WTC11 (cell line): ENCODE measurements at regions not wholly inside any gene's neighbourhood (a gene's known extent, or its start where the extent isn't known, plus 50 kb on each side); places are given as distances from the start of the nearest gene placed in this dataset.

Experiments used
- ATAC-seq: fragments of 200-7000 bp; cut with Tn5 transposase; 2 replicates; pipeline ENCODE4 v1.10.0; 2021; ENCODE audit warnings: mild to moderate bottlenecking, moderate library complexity
- CTCF ChIA-PET: fragments of 300-600 bp; sonication (Branson Sonifier 250); formaldehyde crosslinking; loops from one replicate; lab custom pipeline; 2021; ENCODE audit warnings: antibody characterized with exemption; lab: Charles Lee
- POLR2A ChIA-PET: fragments of 350-600 bp; sonication (Branson Sonifier 250); formaldehyde crosslinking; loops from one replicate; lab custom pipeline; 2021; ENCODE audit warnings: antibody characterized with exemption; lab: Charles Lee
- DNase-seq: peaks from one replicate; pipeline ENCODE4 v3.0.0; 2021; ENCODE audit warnings: low spot score
- H3K27ac Mint-ChIP-seq: 2 replicates; pipeline ENCODE4 v1.8.0; 2021; ENCODE audit warnings: mixed read lengths
- H3K27me3 Mint-ChIP-seq: 2 replicates; pipeline ENCODE4 v1.8.0; 2021; ENCODE audit warnings: low read depth, mild to moderate bottlenecking, moderate library complexity, mixed read lengths
- H3K36me3 Mint-ChIP-seq: 2 replicates; pipeline ENCODE4 v1.8.0; 2021; ENCODE audit warnings: mixed read lengths
- H3K4me1 Mint-ChIP-seq: 2 replicates; pipeline ENCODE4 v1.8.0; 2022; ENCODE audit warnings: mixed read lengths
- H3K4me3 Mint-ChIP-seq: 2 replicates; pipeline ENCODE4 v1.8.0; 2021; ENCODE audit warnings: mild to moderate bottlenecking, moderate library complexity, mixed read lengths
- H3K9me3 Mint-ChIP-seq: 2 replicates; pipeline ENCODE4 v1.8.0; 2021; ENCODE audit warnings: mixed read lengths
- ATF1 ChIP-seq: sonication (generic); formaldehyde crosslinking; IDR thresholded peaks from 2 replicates; pipeline ENCODE4 v1.8.1; 2023; ENCODE audit warnings: mild to moderate bottlenecking, moderate library complexity, missing genetic modification reagents
- E2F4 ChIP-seq: sonication (generic); formaldehyde crosslinking; IDR thresholded peaks from 2 replicates; pipeline ENCODE4 v1.8.1; 2022; ENCODE audit warnings: low read depth, mild to moderate bottlenecking, moderate library complexity, missing genetic modification reagents, borderline replicate concordance
- EMX1 ChIP-seq: fragments of 250-450 bp; sonication (Bioruptor Pico); IDR thresholded peaks from 2 replicates; pipeline ENCODE4 v1.8.0; 2021; ENCODE audit warnings: mild to moderate bottlenecking
- FOXJ3 ChIP-seq: sonication (generic); formaldehyde crosslinking; IDR thresholded peaks from 2 replicates; pipeline ENCODE4 v1.9.0; 2021; ENCODE audit warnings: missing genetic modification reagents, mild to moderate bottlenecking, borderline replicate concordance
- GRHL2 ChIP-seq: fragments of 250-450 bp; sonication (Bioruptor Pico); IDR thresholded peaks from 2 replicates; pipeline ENCODE4 v1.8.0; 2022; ENCODE audit warnings: mild to moderate bottlenecking, moderate library complexity; ENCODE audit not compliant: insufficient replicate concordance, severe bottlenecking
- GTF2I ChIP-seq: fragments of 250-450 bp; sonication (Bioruptor Pico); conservative IDR thresholded peaks from 2 replicates; pipeline ENCODE4 v1.4.0; 2021; ENCODE audit warnings: mild to moderate bottlenecking
- KAT7 ChIP-seq: sonication (generic); formaldehyde crosslinking; IDR thresholded peaks from 2 replicates; pipeline ENCODE4 v1.8.1; 2023; ENCODE audit warnings: missing genetic modification reagents, mild to moderate bottlenecking, borderline replicate concordance
- MXD4 ChIP-seq: fragments of 250-450 bp; sonication (Bioruptor Pico); IDR thresholded peaks from 2 replicates; pipeline ENCODE4 v1.8.0; 2021; ENCODE audit warnings: mild to moderate bottlenecking, moderate library complexity, borderline replicate concordance
- NR1H2 ChIP-seq: sonication (generic); formaldehyde crosslinking; IDR thresholded peaks from 2 replicates; pipeline ENCODE4 v1.9.0; 2021; ENCODE audit warnings: mild to moderate bottlenecking, moderate library complexity, missing genetic modification reagents
- NR2C2 ChIP-seq: sonication (generic); formaldehyde crosslinking; IDR thresholded peaks from 2 replicates; pipeline ENCODE4 v1.8.0; 2022; ENCODE audit warnings: mild to moderate bottlenecking, missing genetic modification reagents
- OVOL2 ChIP-seq: fragments of 250-450 bp; sonication (Bioruptor Pico); IDR thresholded peaks from 2 replicates; pipeline ENCODE4 v1.9.0; 2021; ENCODE audit warnings: mild to moderate bottlenecking, borderline replicate concordance
- RORB ChIP-seq: fragments of 250-450 bp; sonication (Bioruptor Pico); IDR thresholded peaks from 2 replicates; pipeline ENCODE4 v1.9.0; 2021; ENCODE audit warnings: mild to moderate bottlenecking
- SMAD4 ChIP-seq: sonication (generic); formaldehyde crosslinking; IDR thresholded peaks from 2 replicates; pipeline ENCODE4 v1.8.0; 2022; ENCODE audit warnings: mild to moderate bottlenecking, missing genetic modification reagents
- STAT6 ChIP-seq: sonication (generic); formaldehyde crosslinking; conservative IDR thresholded peaks from 2 replicates; pipeline ENCODE4 v1.8.1; 2023; ENCODE audit warnings: mild to moderate bottlenecking, low read depth, missing genetic modification reagents, moderate library complexity
- TEAD4 ChIP-seq: sonication (generic); formaldehyde crosslinking; IDR thresholded peaks from 2 replicates; pipeline ENCODE4 v1.8.0; 2022; ENCODE audit warnings: mild to moderate bottlenecking, missing genetic modification reagents
- ZNF219 ChIP-seq: sonication (generic); formaldehyde crosslinking; IDR thresholded peaks from 2 replicates; pipeline ENCODE4 v1.8.0; 2023; ENCODE audit warnings: missing genetic modification reagents, mild to moderate bottlenecking, borderline replicate concordance
- ZNF232 ChIP-seq: sonication (generic); formaldehyde crosslinking; IDR thresholded peaks from 2 replicates; pipeline ENCODE4 v1.8.0; 2022; ENCODE audit warnings: mild to moderate bottlenecking, missing genetic modification reagents
- ZNF512 ChIP-seq: sonication (generic); formaldehyde crosslinking; IDR thresholded peaks from 2 replicates; pipeline ENCODE4 v1.8.1; 2022; ENCODE audit warnings: missing genetic modification reagents, borderline replicate concordance
- TF ChIP-seq, protein P1 (sequence below): fragments of 250-450 bp; sonication (Bioruptor Pico); IDR thresholded peaks from 2 replicates; pipeline ENCODE4 v1.9.0; 2021; ENCODE audit warnings: mild to moderate bottlenecking, borderline replicate concordance
- TF ChIP-seq, protein P2 (sequence below): sonication (generic); formaldehyde crosslinking; IDR thresholded peaks from 2 replicates; pipeline ENCODE4 v1.8.1; 2023; ENCODE audit warnings: mild to moderate bottlenecking, missing genetic modification reagents, moderate library complexity

- H3K36me3 Mint-ChIP-seq: no peaks in the 10 kb centered on the region
- DNase-seq (no peak), ATAC-seq (no peak)
- TF ChIP-seq SMAD4 (CRISPR knock-in tag) (no peak), RORB (CRISPR knock-in tag) (no peak), NR1H2 (CRISPR knock-in tag) (no peak)
- H3K27ac Mint-ChIP-seq: no peak overlapping the region
- H3K4me3 Mint-ChIP-seq: no peak overlapping the region
- peaks cover 22% of the 10 kb centered on the region for H3K4me1 Mint-ChIP-seq
- ChIA-PET POLR2A (no interaction called here), CTCF (no interaction called here)
- no peaks in the 10 kb centered on the region for H3K27me3 Mint-ChIP-seq
- no peaks in the 10 kb centered on the region for H3K9me3 Mint-ChIP-seq
Measured at GRCh38 chr17:27983853-27984252, 58.6 kb upstream of the NLK start.

GRCh38 chr17:27984404-27984803 lies 58.1 kb upstream of the NLK start:
- ChIA-PET POLR2A (no interaction called here), CTCF (interaction anchor here (0.6 kb wide), 1 partner anchor 144 kb away, joined by 4 read pairs; no protein-coding TSS in a partner anchor)
- Mint-ChIP-seq H3K4me1 (peaks cover 22% of the 10 kb centered on the region), H3K27ac (no peak overlapping the region), H3K9me3 (no peaks in the 10 kb centered on the region), H3K27me3 (peaks cover 3% of the 10 kb centered on the region; the same call in 1 of the 2 replicates), H3K36me3 (no peaks in the 10 kb centered on the region), H3K4me3 (no peak overlapping the region)
- TF ChIP-seq TEAD4 (CRISPR knock-in tag): no peak
- TF ChIP-seq NR2C2: no peak
- TF ChIP-seq ATF1 (CRISPR knock-in tag): no peak
- TF ChIP-seq ZNF232: no peak
- TF ChIP-seq, protein P1, sequence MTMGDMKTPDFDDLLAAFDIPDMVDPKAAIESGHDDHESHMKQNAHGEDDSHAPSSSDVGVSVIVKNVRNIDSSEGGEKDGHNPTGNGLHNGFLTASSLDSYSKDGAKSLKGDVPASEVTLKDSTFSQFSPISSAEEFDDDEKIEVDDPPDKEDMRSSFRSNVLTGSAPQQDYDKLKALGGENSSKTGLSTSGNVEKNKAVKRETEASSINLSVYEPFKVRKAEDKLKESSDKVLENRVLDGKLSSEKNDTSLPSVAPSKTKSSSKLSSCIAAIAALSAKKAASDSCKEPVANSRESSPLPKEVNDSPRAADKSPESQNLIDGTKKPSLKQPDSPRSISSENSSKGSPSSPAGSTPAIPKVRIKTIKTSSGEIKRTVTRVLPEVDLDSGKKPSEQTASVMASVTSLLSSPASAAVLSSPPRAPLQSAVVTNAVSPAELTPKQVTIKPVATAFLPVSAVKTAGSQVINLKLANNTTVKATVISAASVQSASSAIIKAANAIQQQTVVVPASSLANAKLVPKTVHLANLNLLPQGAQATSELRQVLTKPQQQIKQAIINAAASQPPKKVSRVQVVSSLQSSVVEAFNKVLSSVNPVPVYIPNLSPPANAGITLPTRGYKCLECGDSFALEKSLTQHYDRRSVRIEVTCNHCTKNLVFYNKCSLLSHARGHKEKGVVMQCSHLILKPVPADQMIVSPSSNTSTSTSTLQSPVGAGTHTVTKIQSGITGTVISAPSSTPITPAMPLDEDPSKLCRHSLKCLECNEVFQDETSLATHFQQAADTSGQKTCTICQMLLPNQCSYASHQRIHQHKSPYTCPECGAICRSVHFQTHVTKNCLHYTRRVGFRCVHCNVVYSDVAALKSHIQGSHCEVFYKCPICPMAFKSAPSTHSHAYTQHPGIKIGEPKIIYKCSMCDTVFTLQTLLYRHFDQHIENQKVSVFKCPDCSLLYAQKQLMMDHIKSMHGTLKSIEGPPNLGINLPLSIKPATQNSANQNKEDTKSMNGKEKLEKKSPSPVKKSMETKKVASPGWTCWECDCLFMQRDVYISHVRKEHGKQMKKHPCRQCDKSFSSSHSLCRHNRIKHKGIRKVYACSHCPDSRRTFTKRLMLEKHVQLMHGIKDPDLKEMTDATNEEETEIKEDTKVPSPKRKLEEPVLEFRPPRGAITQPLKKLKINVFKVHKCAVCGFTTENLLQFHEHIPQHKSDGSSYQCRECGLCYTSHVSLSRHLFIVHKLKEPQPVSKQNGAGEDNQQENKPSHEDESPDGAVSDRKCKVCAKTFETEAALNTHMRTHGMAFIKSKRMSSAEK: no peak
- TF ChIP-seq NR1H2 (CRISPR knock-in tag): no peak
- TF ChIP-seq EMX1: no peak
- no peak for TF ChIP-seq ZNF512 (CRISPR knock-in tag)
- TF ChIP-seq GRHL2: no peak
- no peak for TF ChIP-seq KAT7 (CRISPR knock-in tag)
- DNase-seq (no peak), ATAC-seq (no peak)

GRCh38 chr17:27984816-27985215 lies 57.7 kb upstream of the NLK start:
- Mint-ChIP-seq H3K27me3 (peaks cover 5% of the 10 kb centered on the region), H3K9me3 (no peaks in the 10 kb centered on the region), H3K27ac (no peak overlapping the region), H3K4me1 (peaks cover 22% of the 10 kb centered on the region), H3K36me3 (no peaks in the 10 kb centered on the region), H3K4me3 (no peak overlapping the region)
- no peak for ATAC-seq
- no peak for TF ChIP-seq STAT6 (CRISPR knock-in tag)
- TF ChIP-seq OVOL2 (CRISPR knock-in tag): no peak
- TF ChIP-seq E2F4 (CRISPR knock-in tag): no peak
- TF ChIP-seq ZNF219 (CRISPR knock-in tag): no peak
- TF ChIP-seq, protein P2, sequence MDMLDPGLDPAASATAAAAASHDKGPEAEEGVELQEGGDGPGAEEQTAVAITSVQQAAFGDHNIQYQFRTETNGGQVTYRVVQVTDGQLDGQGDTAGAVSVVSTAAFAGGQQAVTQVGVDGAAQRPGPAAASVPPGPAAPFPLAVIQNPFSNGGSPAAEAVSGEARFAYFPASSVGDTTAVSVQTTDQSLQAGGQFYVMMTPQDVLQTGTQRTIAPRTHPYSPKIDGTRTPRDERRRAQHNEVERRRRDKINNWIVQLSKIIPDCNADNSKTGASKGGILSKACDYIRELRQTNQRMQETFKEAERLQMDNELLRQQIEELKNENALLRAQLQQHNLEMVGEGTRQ: no peak
- no peak for TF ChIP-seq EMX1
- no peak for TF ChIP-seq FOXJ3 (CRISPR knock-in tag)
- no peak for TF ChIP-seq GTF2I
- no peak for TF ChIP-seq MXD4 (CRISPR knock-in tag)
- ChIA-PET POLR2A (no interaction called here), CTCF (interaction anchor here (0.6 kb wide), 1 partner anchor 144 kb away, joined by 4 read pairs; no protein-coding TSS in a partner anchor)
- no peak for DNase-seq
